Nephron progenitor cell (in vitro differentiated cells): ENCODE measurements at regions not wholly inside any gene's neighbourhood (a gene's known extent, or its start where the extent isn't known, plus 50 kb on each side); places are given as distances from the start of the nearest gene placed in this dataset.

Experiments used
- DNase-seq: peaks from one replicate; pipeline ENCODE4 v3.0.0; 2021
- H3K27ac Mint-ChIP-seq: 2 replicates; pipeline ENCODE4 v1.8.0; 2021; ENCODE audit warnings: mild to moderate bottlenecking, moderate library complexity, mixed read lengths
- H3K27me3 Mint-ChIP-seq: 2 replicates; pipeline ENCODE4 v1.8.0; 2021; ENCODE audit warnings: mild to moderate bottlenecking, low read depth, mixed read lengths; ENCODE audit not compliant: poor library complexity
- H3K36me3 Mint-ChIP-seq: 2 replicates; pipeline ENCODE4 v1.8.0; 2021; ENCODE audit warnings: low read depth, mixed read lengths
- H3K4me1 Mint-ChIP-seq: 2 replicates; pipeline ENCODE4 v1.8.0; 2021; ENCODE audit warnings: mixed read lengths
- H3K4me3 Mint-ChIP-seq: 2 replicates; pipeline ENCODE4 v1.8.0; 2021; ENCODE audit warnings: mild to moderate bottlenecking, moderate library complexity, mixed read lengths
- H3K9me3 Mint-ChIP-seq: 2 replicates; pipeline ENCODE4 v1.8.0; 2021; ENCODE audit warnings: mild to moderate bottlenecking, moderate library complexity, mixed read lengths
- TF ChIP-seq, protein P1 (sequence below): fragments of 200-600 bp; sonication (generic); IDR thresholded peaks from 2 replicates; pipeline ENCODE4 v1.5.0; 2021; ENCODE audit warnings: antibody characterized with exemption

DNA sequence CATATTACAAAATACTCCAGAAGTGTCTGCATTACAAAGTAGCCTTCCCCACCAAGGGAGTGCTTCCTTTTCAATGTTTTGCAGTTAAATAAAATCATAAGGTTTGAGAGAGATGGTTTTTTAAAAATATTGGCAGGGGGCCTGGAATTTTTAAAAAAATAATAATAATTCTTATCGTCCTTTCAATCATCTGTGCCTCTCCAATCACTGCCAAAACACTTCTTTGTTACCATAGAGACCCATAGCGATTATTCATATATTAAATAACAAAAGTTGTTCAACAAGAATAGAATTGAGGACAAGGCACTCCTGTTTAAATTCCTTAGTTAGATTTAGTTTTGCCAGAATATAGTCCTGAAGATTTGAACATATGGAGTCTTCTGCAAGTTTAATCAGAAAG, 203.1 kb downstream of the FAT4 start:
- TF ChIP-seq, protein P1, sequence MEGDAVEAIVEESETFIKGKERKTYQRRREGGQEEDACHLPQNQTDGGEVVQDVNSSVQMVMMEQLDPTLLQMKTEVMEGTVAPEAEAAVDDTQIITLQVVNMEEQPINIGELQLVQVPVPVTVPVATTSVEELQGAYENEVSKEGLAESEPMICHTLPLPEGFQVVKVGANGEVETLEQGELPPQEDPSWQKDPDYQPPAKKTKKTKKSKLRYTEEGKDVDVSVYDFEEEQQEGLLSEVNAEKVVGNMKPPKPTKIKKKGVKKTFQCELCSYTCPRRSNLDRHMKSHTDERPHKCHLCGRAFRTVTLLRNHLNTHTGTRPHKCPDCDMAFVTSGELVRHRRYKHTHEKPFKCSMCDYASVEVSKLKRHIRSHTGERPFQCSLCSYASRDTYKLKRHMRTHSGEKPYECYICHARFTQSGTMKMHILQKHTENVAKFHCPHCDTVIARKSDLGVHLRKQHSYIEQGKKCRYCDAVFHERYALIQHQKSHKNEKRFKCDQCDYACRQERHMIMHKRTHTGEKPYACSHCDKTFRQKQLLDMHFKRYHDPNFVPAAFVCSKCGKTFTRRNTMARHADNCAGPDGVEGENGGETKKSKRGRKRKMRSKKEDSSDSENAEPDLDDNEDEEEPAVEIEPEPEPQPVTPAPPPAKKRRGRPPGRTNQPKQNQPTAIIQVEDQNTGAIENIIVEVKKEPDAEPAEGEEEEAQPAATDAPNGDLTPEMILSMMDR, result no peak
- no peak for DNase-seq
- Mint-ChIP-seq H3K4me1 (no peaks in the 10 kb centered on the region), H3K9me3 (peaks cover 10% of the 10 kb centered on the region), H3K27me3 (no peaks in the 10 kb centered on the region), H3K27ac (no peak overlapping the region), H3K4me3 (no peak overlapping the region), H3K36me3 (no peaks in the 10 kb centered on the region)

DNA sequence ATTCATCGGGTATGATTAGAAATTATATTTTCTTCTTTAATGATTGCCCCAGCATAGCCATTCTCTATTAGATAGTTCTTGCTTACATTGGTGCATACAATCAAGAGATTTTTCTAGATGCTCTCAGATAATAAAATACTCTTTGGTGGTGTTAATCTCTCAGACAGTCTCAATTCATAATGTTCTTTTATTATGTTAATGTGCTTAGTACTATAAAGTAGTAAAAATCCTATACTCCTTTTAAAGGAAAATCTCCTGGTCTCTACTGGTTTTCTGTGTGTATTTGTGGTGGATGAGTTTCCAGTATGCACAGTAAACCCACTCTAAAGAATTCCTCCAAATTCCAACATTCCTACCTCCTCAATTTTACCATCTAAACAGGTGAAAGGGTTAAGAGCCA, 203.5 kb downstream of the FAT4 start:
- TF ChIP-seq, protein P1, result no peak
- Mint-ChIP-seq H3K9me3 (peaks cover 10% of the 10 kb centered on the region), H3K4me3 (no peak overlapping the region), H3K27ac (no peak overlapping the region), H3K27me3 (no peaks in the 10 kb centered on the region), H3K36me3 (no peaks in the 10 kb centered on the region), H3K4me1 (no peaks in the 10 kb centered on the region)
- no peak for DNase-seq

DNA sequence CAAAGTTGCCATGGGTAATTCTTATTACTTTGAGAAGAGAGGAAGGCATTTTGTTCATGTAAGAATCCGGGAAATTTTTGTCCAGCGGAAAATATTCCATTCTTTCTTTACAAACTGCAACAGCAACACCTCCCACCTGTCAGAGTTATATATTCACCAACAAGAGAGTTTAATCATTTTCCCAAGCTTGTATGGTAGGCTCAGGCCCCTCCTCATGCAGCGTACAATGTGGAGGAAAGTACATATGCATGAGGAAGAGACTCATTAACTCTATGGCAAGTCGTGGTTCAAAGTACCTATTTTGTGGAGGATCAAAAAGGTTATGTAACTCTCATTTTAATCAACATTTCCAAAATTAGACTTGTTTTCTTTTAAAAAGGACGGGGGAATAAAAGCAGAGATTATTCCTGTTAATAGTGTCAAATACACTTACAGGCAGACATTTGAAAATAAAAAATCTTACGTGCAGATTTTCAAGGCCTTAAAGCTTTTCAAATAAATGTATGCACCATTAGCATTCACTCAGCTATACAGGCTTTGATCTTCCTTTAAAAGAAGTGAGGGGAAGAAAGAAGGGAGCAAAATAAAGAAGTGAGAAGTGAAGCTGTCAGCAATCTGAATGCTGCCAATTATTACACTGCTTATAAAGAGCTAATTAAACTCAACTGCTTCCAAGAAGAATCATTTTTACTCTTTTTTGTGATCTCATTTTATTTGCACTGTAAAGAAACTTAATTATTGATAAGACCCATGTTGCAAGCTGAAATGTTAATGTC, 204.8 kb downstream of the FAT4 start:
- H3K27ac Mint-ChIP-seq, result no peak overlapping the region
- H3K27me3 Mint-ChIP-seq, result no peaks in the 10 kb centered on the region
- H3K36me3 Mint-ChIP-seq, result no peaks in the 10 kb centered on the region
- no peaks in the 10 kb centered on the region for H3K4me1 Mint-ChIP-seq
- TF ChIP-seq, protein P1, result no peak
- DNase-seq, result no peak
- H3K4me3 Mint-ChIP-seq, result no peak overlapping the region
- H3K9me3 Mint-ChIP-seq, result peaks cover 7% of the 10 kb centered on the region

DNA sequence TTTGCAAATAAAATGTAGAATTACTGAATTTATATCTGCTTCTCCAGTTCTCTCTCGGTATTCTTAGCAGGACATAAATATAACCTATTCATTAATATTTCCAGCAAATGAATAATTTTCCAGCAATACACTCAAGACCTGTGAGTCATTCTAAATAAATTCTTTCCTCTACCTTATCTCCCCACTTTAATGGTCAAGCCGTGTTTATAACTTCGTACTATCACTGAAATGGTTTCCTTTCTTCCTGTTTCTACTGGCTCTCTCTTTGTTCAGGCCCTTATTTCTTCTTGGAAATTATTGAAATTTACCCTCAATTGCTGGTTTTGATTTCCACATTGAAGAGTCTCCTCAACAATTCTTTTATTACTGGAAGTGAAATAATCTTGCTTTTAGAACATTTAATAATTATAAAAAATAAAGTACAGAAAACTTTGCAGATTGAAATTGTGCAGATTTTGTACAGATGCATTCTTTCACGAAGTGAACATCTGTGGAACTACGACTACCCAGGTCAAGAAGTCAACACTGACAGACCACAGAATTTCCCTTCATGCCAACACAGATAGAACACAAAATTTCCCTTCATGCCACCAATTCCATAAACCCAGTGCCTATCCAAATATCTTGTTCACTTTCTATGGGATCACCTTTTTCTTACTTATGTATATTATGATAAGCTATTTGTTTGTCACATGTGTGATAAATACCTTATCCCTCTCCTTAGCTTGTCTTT, 205.7 kb downstream of the FAT4 start:
- no peaks in the 10 kb centered on the region for H3K27me3 Mint-ChIP-seq
- no peaks in the 10 kb centered on the region for H3K4me1 Mint-ChIP-seq
- DNase-seq, result no peak
- no peak overlapping the region for H3K27ac Mint-ChIP-seq
- H3K9me3 Mint-ChIP-seq, result no peaks in the 10 kb centered on the region
- TF ChIP-seq, protein P1, result no peak
- H3K4me3 Mint-ChIP-seq, result no peak overlapping the region
- H3K36me3 Mint-ChIP-seq, result no peaks in the 10 kb centered on the region

DNA sequence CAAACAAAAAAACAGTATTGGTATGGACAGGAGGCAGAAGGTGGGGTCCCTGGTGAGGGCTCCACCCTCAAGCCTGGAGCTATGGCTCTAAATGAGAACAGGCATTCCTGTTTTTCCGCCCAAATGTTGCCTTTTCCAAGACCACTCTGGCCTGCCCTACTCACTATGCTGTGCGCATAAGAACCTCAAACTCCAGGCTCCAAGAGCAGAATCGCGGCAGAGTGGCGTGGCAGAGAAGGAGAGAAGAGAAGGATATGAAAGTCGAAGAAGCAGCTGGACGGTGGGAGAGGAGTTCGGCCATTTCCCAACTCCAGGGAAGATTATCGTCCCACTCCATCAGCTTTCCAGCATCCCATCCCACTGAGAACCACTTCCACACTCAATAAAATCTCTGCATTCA, 207.8 kb downstream of the FAT4 start:
- Mint-ChIP-seq H3K27me3 (no peaks in the 10 kb centered on the region), H3K4me3 (no peak overlapping the region), H3K9me3 (no peaks in the 10 kb centered on the region), H3K27ac (no peak overlapping the region), H3K36me3 (no peaks in the 10 kb centered on the region), H3K4me1 (no peaks in the 10 kb centered on the region)
- TF ChIP-seq, protein P1, result no peak
- no peak for DNase-seq
